Neural crest cell (in vitro differentiated cells): ENCODE measurements at regions not wholly inside any gene's neighbourhood (a gene's known extent, or its start where the extent isn't known, plus 50 kb on each side); places are given as distances from the start of the nearest gene placed in this dataset.

ENCODE experiments used
- DNase-seq: peaks from one replicate; pipeline ENCODE4 v3.0.0; 2021; ENCODE audit warnings: low read depth, mixed read lengths, low spot score
- H3K27ac Mint-ChIP-seq: one replicate; pipeline ENCODE4 v1.8.0; 2021; ENCODE audit warnings: mild to moderate bottlenecking, mixed read lengths; ENCODE audit not compliant: unreplicated experiment
- H3K27me3 Mint-ChIP-seq: 2 replicates; pipeline ENCODE4 v1.8.0; 2021; ENCODE audit warnings: low read depth, mild to moderate bottlenecking, mixed read lengths
- H3K36me3 Mint-ChIP-seq: 2 replicates; pipeline ENCODE4 v1.8.0; 2021; ENCODE audit warnings: low read depth, mild to moderate bottlenecking, mixed read lengths
- H3K4me1 Mint-ChIP-seq: 2 replicates; pipeline ENCODE4 v1.8.0; 2021; ENCODE audit warnings: mixed read lengths
- H3K4me3 Mint-ChIP-seq: one replicate; pipeline ENCODE4 v1.8.0; 2021; ENCODE audit warnings: mild to moderate bottlenecking, mixed read lengths
- H3K9me3 Mint-ChIP-seq: 2 replicates; pipeline ENCODE4 v1.8.0; 2021; ENCODE audit warnings: mixed read lengths
- CTCF ChIP-seq: fragments of 200-600 bp; sonication (generic); conservative IDR thresholded peaks from 2 replicates; pipeline ENCODE4 v1.5.0; 2021; ENCODE audit warnings: antibody characterized with exemption, mild to moderate bottlenecking

- no peak overlapping the region for H3K27ac Mint-ChIP-seq
- H3K36me3 Mint-ChIP-seq: peaks cover 12% of the 10 kb centered on the region
- DNase-seq: no peak
- no peak overlapping the region for H3K4me3 Mint-ChIP-seq
- H3K4me1 Mint-ChIP-seq: no peaks in the 10 kb centered on the region
- H3K27me3 Mint-ChIP-seq: peaks cover 3% of the 10 kb centered on the region
- peaks cover 15% of the 10 kb centered on the region for H3K9me3 Mint-ChIP-seq
- TF ChIP-seq CTCF: no peak
Observed at GRCh38 chrX:16222151-16222550, 54.9 kb downstream of the MAGEB17 start.

GRCh38 chrX:16223385-16223784 is 56.1 kb downstream of the MAGEB17 start:
- H3K4me3 Mint-ChIP-seq: no peak overlapping the region
- peaks cover 12% of the 10 kb centered on the region for H3K36me3 Mint-ChIP-seq
- peaks cover 3% of the 10 kb centered on the region for H3K27me3 Mint-ChIP-seq
- H3K27ac Mint-ChIP-seq: no peak overlapping the region
- TF ChIP-seq CTCF: no peak
- no peaks in the 10 kb centered on the region for H3K4me1 Mint-ChIP-seq
- peaks cover 15% of the 10 kb centered on the region for H3K9me3 Mint-ChIP-seq
- no peak for DNase-seq

- H3K36me3 Mint-ChIP-seq: no peaks in the 10 kb centered on the region
- no peak overlapping the region for H3K27ac Mint-ChIP-seq
Observed at GRCh38 chrX:16239211-16239610, 71.9 kb downstream of the MAGEB17 start.

GRCh38 chrX:16240231-16240905 is 73.1 kb downstream of the MAGEB17 start:
- Mint-ChIP-seq H3K36me3 (no peaks in the 10 kb centered on the region), H3K27ac (no peak overlapping the region), H3K9me3 (peaks cover 2% of the 10 kb centered on the region), H3K27me3 (no peaks in the 10 kb centered on the region), H3K4me1 (no peaks in the 10 kb centered on the region), H3K4me3 (no peak overlapping the region)
- DNase-seq: no peak
- TF ChIP-seq CTCF: no peak

More at GRCh38 chrX:16239211-16239610, 71.9 kb downstream of the MAGEB17 start:
- Mint-ChIP-seq H3K4me1 (no peaks in the 10 kb centered on the region), H3K4me3 (no peak overlapping the region), H3K9me3 (peaks cover 2% of the 10 kb centered on the region), H3K27me3 (no peaks in the 10 kb centered on the region)
- TF ChIP-seq CTCF: no peak
- no peak for DNase-seq

GRCh38 chrX:16240968-16241367 is 73.7 kb downstream of the MAGEB17 start:
- no peak for TF ChIP-seq CTCF
- Mint-ChIP-seq H3K27ac (no peak overlapping the region), H3K4me1 (no peaks in the 10 kb centered on the region), H3K4me3 (no peak overlapping the region), H3K36me3 (no peaks in the 10 kb centered on the region), H3K9me3 (peaks cover 2% of the 10 kb centered on the region), H3K27me3 (no peaks in the 10 kb centered on the region)
- no peak for DNase-seq
